Neural cell (in vitro differentiated cells): ENCODE measurements at regions not wholly inside any gene's neighbourhood (a gene's known extent, or its start where the extent isn't known, plus 50 kb on each side); places are given as distances from the start of the nearest gene placed in this dataset.

Experiments used
- CTCF ChIP-seq: fragments of 450-650 bp; IDR thresholded peaks from 2 replicates; pipeline ENCODE4 v1.5.1; 2014; ENCODE audit warnings: antibody characterized with exemption, mild to moderate bottlenecking, moderate library complexity; ENCODE audit not compliant: poor library complexity, severe bottlenecking
- EP300 ChIP-seq: fragments of 450-650 bp; conservative IDR thresholded peaks from 2 replicates; pipeline ENCODE4 v1.6.1; 2014; ENCODE audit warnings: antibody characterized with exemption, mild to moderate bottlenecking, moderate library complexity; ENCODE audit not compliant: poor library complexity, severe bottlenecking
- EZH2 ChIP-seq: fragments of 200-600, 300-800 bp; shearing (Covaris generic), sonication (generic); IDR thresholded peaks from 2 replicates; pipeline ENCODE4 v1.6.1; 2014; ENCODE audit warnings: antibody characterized with exemption, low read length, borderline replicate concordance, mild to moderate bottlenecking; ENCODE audit not compliant: insufficient read depth, poor library complexity, severe bottlenecking
- MXI1 ChIP-seq: fragments of 450-650 bp; conservative IDR thresholded peaks from 2 replicates; pipeline ENCODE4 v1.6.1; 2014; ENCODE audit warnings: antibody characterized with exemption, mild to moderate bottlenecking; ENCODE audit not compliant: poor library complexity, severe bottlenecking
- RAD21 ChIP-seq: fragments of 450-650 bp; conservative IDR thresholded peaks from 2 replicates; pipeline ENCODE4 v1.6.1; 2014; ENCODE audit warnings: antibody characterized with exemption, mild to moderate bottlenecking, moderate library complexity
- REST ChIP-seq: IDR thresholded peaks from 2 replicates; pipeline ENCODE4 v1.6.1; 2012; ENCODE audit warnings: borderline replicate concordance
- SMC3 ChIP-seq: fragments of 450-650 bp; conservative IDR thresholded peaks from 2 replicates; pipeline ENCODE4 v1.6.1; 2014; ENCODE audit warnings: antibody characterized with exemption, mild to moderate bottlenecking, moderate library complexity; ENCODE audit not compliant: poor library complexity
- TAF1 ChIP-seq: IDR thresholded peaks from 2 replicates; pipeline ENCODE4 v1.6.1; 2012; ENCODE audit warnings: low read depth

- TF ChIP-seq CTCF (no peak), TAF1 (no peak), SMC3 (no peak), RAD21 (no peak), EP300 (no peak), REST (no peak), EZH2 (no peak), MXI1 (no peak)
These were observed 449.6 kb upstream of the CDH20 start for GRCh38 chr18:60883587-60883986.
